GM19324 (cell line): ENCODE measurements at regions not wholly inside any gene's neighbourhood (a gene's known extent, or its start where the extent isn't known, plus 50 kb on each side); places are given as distances from the start of the nearest gene placed in this dataset.

Source experiments
- ATAC-seq: cut with Tn5 transposase; IDR thresholded peaks from one replicate; pipeline ENCODE4 v1.9.1; 2021; ENCODE audit warnings: mild to moderate bottlenecking, moderate library complexity; ENCODE audit not compliant: unreplicated experiment, low FRiP score

- peak; percentile 53 for ATAC-seq
Observed at GRCh38 chr5:88377705-88378656, 109.3 kb upstream of the TMEM161B start.

- ATAC-seq, result no peak
Observed at GRCh38 chr5:88377240-88377639, 108.6 kb upstream of the TMEM161B start.

GRCh38 chr5:88376728-88377127 is 108.1 kb upstream of the TMEM161B start:
- no peak for ATAC-seq

- no peak for ATAC-seq
Observed at GRCh38 chr5:88374391-88374790, 105.7 kb upstream of the TMEM161B start.

- ATAC-seq, result no peak
Observed at GRCh38 chr5:88370824-88371223, 102.2 kb upstream of the TMEM161B start.

GRCh38 chr5:88368201-88368600 is 99.6 kb upstream of the TMEM161B start:
- ATAC-seq, result no peak

- ATAC-seq, result no peak
Observed at GRCh38 chr5:88364991-88365390, 96.3 kb upstream of the TMEM161B start.

GRCh38 chr5:88355490-88356050 is 86.9 kb upstream of the TMEM161B start:
- ATAC-seq, result no peak

GRCh38 chr5:88325868-88326267 is 57.2 kb upstream of the TMEM161B start:
- no peak for ATAC-seq

GRCh38 chr5:88322785-88323184 is 54.1 kb upstream of the TMEM161B start:
- ATAC-seq, result no peak
